ENCODE measurements at regions not wholly inside any gene's neighbourhood (a gene's known extent, or its start where the extent isn't known, plus 50 kb on each side); places are given as distances from the start of the nearest gene placed in this dataset.

DNA sequence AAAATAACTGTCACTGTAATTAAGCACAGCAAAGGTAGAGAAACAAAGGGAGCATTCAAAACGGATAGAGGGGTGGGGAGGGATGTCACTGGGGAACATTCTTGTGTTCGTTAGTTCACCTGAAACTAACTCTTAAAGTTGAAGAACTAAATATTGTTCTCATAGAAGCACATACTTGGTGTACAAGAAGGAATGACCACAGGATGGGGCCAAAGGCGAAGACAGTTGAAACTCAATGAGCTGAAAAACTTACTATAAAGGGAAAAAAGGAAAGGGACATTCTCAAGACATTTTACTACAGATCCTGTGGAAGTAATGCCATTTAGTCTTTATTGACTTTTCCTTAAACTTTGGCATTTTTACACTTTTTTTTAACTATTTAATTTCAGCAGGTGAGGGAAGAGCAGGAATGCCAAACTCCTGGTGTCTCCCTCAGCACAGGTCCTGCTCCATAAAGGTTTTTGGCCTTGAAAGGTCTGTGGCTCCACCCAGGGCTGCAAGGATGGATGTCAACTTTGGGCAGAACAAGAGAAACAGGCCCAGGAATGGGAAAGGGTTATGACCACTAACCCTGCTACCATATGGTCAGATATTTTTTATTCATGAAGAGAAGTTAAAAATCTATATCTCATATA, 197.6 kb upstream of the RASA1 start (continued):
- TF ChIP-seq, protein P1, sequence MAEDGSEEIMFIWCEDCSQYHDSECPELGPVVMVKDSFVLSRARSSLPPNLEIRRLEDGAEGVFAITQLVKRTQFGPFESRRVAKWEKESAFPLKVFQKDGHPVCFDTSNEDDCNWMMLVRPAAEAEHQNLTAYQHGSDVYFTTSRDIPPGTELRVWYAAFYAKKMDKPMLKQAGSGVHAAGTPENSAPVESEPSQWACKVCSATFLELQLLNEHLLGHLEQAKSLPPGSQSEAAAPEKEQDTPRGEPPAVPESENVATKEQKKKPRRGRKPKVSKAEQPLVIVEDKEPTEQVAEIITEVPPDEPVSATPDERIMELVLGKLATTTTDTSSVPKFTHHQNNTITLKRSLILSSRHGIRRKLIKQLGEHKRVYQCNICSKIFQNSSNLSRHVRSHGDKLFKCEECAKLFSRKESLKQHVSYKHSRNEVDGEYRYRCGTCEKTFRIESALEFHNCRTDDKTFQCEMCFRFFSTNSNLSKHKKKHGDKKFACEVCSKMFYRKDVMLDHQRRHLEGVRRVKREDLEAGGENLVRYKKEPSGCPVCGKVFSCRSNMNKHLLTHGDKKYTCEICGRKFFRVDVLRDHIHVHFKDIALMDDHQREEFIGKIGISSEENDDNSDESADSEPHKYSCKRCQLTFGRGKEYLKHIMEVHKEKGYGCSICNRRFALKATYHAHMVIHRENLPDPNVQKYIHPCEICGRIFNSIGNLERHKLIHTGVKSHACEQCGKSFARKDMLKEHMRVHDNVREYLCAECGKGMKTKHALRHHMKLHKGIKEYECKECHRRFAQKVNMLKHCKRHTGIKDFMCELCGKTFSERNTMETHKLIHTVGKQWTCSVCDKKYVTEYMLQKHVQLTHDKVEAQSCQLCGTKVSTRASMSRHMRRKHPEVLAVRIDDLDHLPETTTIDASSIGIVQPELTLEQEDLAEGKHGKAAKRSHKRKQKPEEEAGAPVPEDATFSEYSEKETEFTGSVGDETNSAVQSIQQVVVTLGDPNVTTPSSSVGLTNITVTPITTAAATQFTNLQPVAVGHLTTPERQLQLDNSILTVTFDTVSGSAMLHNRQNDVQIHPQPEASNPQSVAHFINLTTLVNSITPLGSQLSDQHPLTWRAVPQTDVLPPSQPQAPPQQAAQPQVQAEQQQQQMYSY (CRISPR knock-in tag; IDR thresholded peaks at IDR 0.05), result no peak
- TF ChIP-seq, protein P2, sequence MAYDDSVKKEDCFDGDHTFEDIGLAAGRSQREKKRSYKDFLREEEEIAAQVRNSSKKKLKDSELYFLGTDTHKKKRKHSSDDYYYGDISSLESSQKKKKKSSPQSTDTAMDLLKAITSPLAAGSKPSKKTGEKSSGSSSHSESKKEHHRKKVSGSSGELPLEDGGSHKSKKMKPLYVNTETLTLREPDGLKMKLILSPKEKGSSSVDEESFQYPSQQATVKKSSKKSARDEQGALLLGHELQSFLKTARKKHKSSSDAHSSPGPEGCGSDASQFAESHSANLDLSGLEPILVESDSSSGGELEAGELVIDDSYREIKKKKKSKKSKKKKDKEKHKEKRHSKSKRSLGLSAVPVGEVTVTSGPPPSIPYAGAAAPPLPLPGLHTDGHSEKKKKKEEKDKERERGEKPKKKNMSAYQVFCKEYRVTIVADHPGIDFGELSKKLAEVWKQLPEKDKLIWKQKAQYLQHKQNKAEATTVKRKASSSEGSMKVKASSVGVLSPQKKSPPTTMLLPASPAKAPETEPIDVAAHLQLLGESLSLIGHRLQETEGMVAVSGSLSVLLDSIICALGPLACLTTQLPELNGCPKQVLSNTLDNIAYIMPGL (CRISPR knock-in tag; IDR thresholded peaks at IDR 0.05), result no peak
- no peak for TF ChIP-seq ZBTB21 (CRISPR knock-in tag; IDR thresholded peaks at IDR 0.05; ENCODE audit: borderline replicate concordance)
- TF ChIP-seq, protein P3, sequence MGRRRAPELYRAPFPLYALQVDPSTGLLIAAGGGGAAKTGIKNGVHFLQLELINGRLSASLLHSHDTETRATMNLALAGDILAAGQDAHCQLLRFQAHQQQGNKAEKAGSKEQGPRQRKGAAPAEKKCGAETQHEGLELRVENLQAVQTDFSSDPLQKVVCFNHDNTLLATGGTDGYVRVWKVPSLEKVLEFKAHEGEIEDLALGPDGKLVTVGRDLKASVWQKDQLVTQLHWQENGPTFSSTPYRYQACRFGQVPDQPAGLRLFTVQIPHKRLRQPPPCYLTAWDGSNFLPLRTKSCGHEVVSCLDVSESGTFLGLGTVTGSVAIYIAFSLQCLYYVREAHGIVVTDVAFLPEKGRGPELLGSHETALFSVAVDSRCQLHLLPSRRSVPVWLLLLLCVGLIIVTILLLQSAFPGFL (CRISPR knock-in tag; IDR thresholded peaks at IDR 0.05; ENCODE audit: borderline replicate concordance), result no peak
- no peak for TF ChIP-seq NFATC4 (CRISPR knock-in tag; IDR thresholded peaks at IDR 0.05)
- no peak for TF ChIP-seq TP53 (CRISPR knock-in tag; IDR thresholded peaks at IDR 0.05)
- no peak for TF ChIP-seq ZNF396 (CRISPR knock-in tag; IDR thresholded peaks at IDR 0.05; ENCODE audit: borderline replicate concordance)
- no peak for TF ChIP-seq ZNF263 (CRISPR knock-in tag; IDR thresholded peaks at IDR 0.05; ENCODE audit: low read depth)
- TF ChIP-seq OVOL2 (CRISPR knock-in tag; IDR thresholded peaks at IDR 0.05; ENCODE audit: borderline replicate concordance), result no peak

DNA sequence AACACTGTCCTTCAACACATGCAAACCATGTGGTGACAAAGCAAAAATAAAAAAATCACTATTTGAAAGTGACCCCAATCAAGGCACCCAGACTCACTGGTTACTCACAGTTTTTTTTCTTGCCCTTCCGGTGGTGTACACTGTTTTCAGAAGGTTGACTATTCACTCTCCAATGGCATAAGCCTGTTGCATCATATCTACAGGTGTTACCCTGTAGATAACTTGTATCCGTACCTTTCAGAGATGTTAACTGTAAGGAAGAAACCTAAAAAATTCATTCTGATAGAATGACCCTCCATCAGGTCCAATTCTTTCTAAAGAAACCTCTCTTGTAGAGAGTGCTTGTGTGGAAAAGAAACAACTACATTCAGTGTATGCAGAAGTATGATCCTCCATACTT, 193.6 kb upstream of the RASA1 start:
- ChIA-PET CTCF (no interaction called here), POLR2A (no interaction called here)
- no peak for DNase-seq (ENCODE audit: low spot score)
- H3K9me3 Mint-ChIP-seq, result no peaks in the 10 kb centered on the region
- no peak for ATAC-seq
- no peaks in the 10 kb centered on the region for H3K27me3 Mint-ChIP-seq (ENCODE audit: low read depth)
- no peak overlapping the region for H3K27ac Mint-ChIP-seq
- no peak overlapping the region for H3K4me3 Mint-ChIP-seq
- 0 out of 2 replicates have a peak, but pooled peaks cover 4% of the 10 kb centered on the region for H3K4me1 Mint-ChIP-seq
- no peaks in the 10 kb centered on the region for H3K36me3 Mint-ChIP-seq
- TF ChIP-seq ZNF121 (CRISPR knock-in tag; IDR thresholded peaks at IDR 0.05), result no peak
- no peak for TF ChIP-seq ATF1 (CRISPR knock-in tag; IDR thresholded peaks at IDR 0.05)
- TF ChIP-seq, protein P4, sequence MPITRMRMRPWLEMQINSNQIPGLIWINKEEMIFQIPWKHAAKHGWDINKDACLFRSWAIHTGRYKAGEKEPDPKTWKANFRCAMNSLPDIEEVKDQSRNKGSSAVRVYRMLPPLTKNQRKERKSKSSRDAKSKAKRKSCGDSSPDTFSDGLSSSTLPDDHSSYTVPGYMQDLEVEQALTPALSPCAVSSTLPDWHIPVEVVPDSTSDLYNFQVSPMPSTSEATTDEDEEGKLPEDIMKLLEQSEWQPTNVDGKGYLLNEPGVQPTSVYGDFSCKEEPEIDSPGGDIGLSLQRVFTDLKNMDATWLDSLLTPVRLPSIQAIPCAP (CRISPR knock-in tag; IDR thresholded peaks at IDR 0.05), result no peak
- TF ChIP-seq, protein P5, sequence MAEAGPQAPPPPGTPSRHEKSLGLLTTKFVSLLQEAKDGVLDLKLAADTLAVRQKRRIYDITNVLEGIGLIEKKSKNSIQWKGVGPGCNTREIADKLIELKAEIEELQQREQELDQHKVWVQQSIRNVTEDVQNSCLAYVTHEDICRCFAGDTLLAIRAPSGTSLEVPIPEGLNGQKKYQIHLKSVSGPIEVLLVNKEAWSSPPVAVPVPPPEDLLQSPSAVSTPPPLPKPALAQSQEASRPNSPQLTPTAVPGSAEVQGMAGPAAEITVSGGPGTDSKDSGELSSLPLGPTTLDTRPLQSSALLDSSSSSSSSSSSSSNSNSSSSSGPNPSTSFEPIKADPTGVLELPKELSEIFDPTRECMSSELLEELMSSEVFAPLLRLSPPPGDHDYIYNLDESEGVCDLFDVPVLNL (CRISPR knock-in tag; IDR thresholded peaks at IDR 0.05; ENCODE audit: borderline replicate concordance, low read depth), result no peak
- TF ChIP-seq, protein P6, sequence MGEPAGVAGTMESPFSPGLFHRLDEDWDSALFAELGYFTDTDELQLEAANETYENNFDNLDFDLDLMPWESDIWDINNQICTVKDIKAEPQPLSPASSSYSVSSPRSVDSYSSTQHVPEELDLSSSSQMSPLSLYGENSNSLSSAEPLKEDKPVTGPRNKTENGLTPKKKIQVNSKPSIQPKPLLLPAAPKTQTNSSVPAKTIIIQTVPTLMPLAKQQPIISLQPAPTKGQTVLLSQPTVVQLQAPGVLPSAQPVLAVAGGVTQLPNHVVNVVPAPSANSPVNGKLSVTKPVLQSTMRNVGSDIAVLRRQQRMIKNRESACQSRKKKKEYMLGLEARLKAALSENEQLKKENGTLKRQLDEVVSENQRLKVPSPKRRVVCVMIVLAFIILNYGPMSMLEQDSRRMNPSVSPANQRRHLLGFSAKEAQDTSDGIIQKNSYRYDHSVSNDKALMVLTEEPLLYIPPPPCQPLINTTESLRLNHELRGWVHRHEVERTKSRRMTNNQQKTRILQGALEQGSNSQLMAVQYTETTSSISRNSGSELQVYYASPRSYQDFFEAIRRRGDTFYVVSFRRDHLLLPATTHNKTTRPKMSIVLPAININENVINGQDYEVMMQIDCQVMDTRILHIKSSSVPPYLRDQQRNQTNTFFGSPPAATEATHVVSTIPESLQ (CRISPR knock-in tag; IDR thresholded peaks at IDR 0.05), result no peak
- TF ChIP-seq KAT7 (CRISPR knock-in tag; IDR thresholded peaks at IDR 0.05; ENCODE audit: borderline replicate concordance), result no peak
- TF ChIP-seq, protein P7, sequence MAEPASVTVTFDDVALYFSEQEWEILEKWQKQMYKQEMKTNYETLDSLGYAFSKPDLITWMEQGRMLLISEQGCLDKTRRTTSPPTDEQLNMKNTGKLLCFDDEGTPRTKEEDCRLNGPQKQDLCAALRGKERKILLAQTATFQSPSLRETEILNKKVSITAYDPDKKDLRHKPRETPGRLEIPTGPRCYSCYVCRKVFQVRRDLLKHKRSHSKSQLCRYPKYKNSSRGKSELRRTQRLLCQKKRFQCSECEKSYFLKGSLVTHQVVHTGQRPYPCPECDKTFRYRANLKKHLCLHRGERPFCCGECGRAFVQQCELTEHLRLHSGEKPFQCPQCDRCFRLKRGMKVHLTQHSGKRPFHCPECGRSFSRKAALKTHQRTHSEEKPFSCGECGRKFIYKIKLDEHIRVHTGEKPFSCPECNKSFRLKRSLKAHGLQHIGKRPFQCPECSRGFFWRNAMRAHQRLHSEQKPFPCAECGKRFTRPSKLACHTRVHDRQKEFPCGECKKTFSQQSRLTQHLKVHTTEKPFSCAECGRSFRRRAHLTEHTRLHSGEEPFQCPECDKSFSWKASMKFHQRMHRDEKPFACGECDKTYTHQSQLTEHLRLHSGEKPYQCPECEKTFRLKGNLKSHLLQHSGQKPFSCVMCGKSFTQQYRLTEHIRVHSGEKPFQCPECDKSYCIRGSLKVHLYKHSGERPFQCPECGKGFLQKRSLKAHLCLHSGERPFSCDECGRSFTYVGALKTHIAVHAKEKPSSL (CRISPR knock-in tag; conservative IDR thresholded peaks at IDR 0.05), result no peak
- TF ChIP-seq, protein P8, sequence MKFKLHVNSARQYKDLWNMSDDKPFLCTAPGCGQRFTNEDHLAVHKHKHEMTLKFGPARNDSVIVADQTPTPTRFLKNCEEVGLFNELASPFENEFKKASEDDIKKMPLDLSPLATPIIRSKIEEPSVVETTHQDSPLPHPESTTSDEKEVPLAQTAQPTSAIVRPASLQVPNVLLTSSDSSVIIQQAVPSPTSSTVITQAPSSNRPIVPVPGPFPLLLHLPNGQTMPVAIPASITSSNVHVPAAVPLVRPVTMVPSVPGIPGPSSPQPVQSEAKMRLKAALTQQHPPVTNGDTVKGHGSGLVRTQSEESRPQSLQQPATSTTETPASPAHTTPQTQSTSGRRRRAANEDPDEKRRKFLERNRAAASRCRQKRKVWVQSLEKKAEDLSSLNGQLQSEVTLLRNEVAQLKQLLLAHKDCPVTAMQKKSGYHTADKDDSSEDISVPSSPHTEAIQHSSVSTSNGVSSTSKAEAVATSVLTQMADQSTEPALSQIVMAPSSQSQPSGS (CRISPR knock-in tag; IDR thresholded peaks at IDR 0.05; ENCODE audit: borderline replicate concordance, low read depth), result no peak
- TF ChIP-seq ZNF138 (CRISPR knock-in tag; conservative IDR thresholded peaks at IDR 0.05), result no peak
- TF ChIP-seq ZNF396 (CRISPR knock-in tag; IDR thresholded peaks at IDR 0.05; ENCODE audit: borderline replicate concordance), result no peak
- TF ChIP-seq, protein P9, sequence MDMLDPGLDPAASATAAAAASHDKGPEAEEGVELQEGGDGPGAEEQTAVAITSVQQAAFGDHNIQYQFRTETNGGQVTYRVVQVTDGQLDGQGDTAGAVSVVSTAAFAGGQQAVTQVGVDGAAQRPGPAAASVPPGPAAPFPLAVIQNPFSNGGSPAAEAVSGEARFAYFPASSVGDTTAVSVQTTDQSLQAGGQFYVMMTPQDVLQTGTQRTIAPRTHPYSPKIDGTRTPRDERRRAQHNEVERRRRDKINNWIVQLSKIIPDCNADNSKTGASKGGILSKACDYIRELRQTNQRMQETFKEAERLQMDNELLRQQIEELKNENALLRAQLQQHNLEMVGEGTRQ (CRISPR knock-in tag; IDR thresholded peaks at IDR 0.05), result no peak
- no peak for TF ChIP-seq JUN (CRISPR knock-in tag; IDR thresholded peaks at IDR 0.05)
